GM06990 (cell line): ENCODE measurements at regions not wholly inside any gene's neighbourhood (a gene's known extent, or its start where the extent isn't known, plus 50 kb on each side); places are given as distances from the start of the nearest gene placed in this dataset.
"Not testable (repeated sequence)": the region's sequence is repeated elsewhere in the genome, so short reads cannot be mapped to it uniquely, and the experiment has no call there.

ENCODE experiments used
- DNase-seq: peaks from one replicate; pipeline ENCODE4 v3.0.0-alpha.2; 2011; ENCODE audit not compliant: insufficient read length; ENCODE audit errors: extremely low read depth
- H3K27me3 ChIP-seq: replicated peaks from 2 replicates; pipeline ENCODE4 v1.6.0; 2011; ENCODE audit warnings: low read length; ENCODE audit not compliant: control insufficient read depth, insufficient read depth
- H3K36me3 ChIP-seq: 2 replicates; pipeline ENCODE4 v1.5.1; 2011; ENCODE audit warnings: low read length; ENCODE audit not compliant: control insufficient read depth, insufficient read depth
- H3K4me3 ChIP-seq: replicated peaks from 2 replicates; pipeline ENCODE4 v1.5.1; 2011; ENCODE audit warnings: low read depth, mild to moderate bottlenecking, control low read depth, low read length
- CTCF ChIP-seq: IDR thresholded peaks from 2 replicates; pipeline ENCODE4 v1.5.1; 2011; ENCODE audit warnings: low read length, control low read depth, mild to moderate bottlenecking, inconsistent platforms; ENCODE audit not compliant: insufficient read depth, poor library complexity, severe bottlenecking

GRCh38 chr9:124146031-124146561 is 111.7 kb upstream of the NEK6 start:
- no peaks in the 10 kb centered on the region for H3K36me3 ChIP-seq
- no peak overlapping the region for H3K4me3 ChIP-seq
- no peak for TF ChIP-seq CTCF
- H3K27me3 ChIP-seq: no peaks in the 10 kb centered on the region
- no peak for DNase-seq

GRCh38 chr9:124149992-124150391 is 107.8 kb upstream of the NEK6 start:
- TF ChIP-seq CTCF: no peak
- H3K27me3 ChIP-seq: no peaks in the 10 kb centered on the region
- no peak for DNase-seq
- H3K36me3 ChIP-seq: no peaks in the 10 kb centered on the region
- H3K4me3 ChIP-seq: no peak overlapping the region

GRCh38 chr9:124163760-124164255 is 93.9 kb upstream of the NEK6 start:
- Histone ChIP-seq H3K27me3 (no peaks in the 10 kb centered on the region), H3K36me3 (no peaks in the 10 kb centered on the region), H3K4me3 (no peak overlapping the region)
- no peak for TF ChIP-seq CTCF
- no peak for DNase-seq

- Histone ChIP-seq H3K36me3 (no peaks in the 10 kb centered on the region), H3K27me3 (no peaks in the 10 kb centered on the region), H3K4me3 (no peak overlapping the region)
- TF ChIP-seq CTCF: no peak
- no peak for DNase-seq
These were observed 92.9 kb upstream of the NEK6 start for GRCh38 chr9:124164811-124165210.

- Histone ChIP-seq H3K4me3 (peak overlapping the region; percentile 1), H3K27me3 (no peaks in the 10 kb centered on the region), H3K36me3 (no peaks in the 10 kb centered on the region)
- no peak for DNase-seq
- TF ChIP-seq CTCF: no peak
These were observed 83.3 kb upstream of the NEK6 start for GRCh38 chr9:124174433-124174832.

GRCh38 chr9:124177522-124177921 is 80.2 kb upstream of the NEK6 start:
- not testable (repeated sequence) for H3K36me3 ChIP-seq, H3K27me3 ChIP-seq, H3K4me3 ChIP-seq, DNase-seq
